ENCODE measurements at regions not wholly inside any gene's neighbourhood (a gene's known extent, or its start where the extent isn't known, plus 50 kb on each side); places are given as distances from the start of the nearest gene placed in this dataset.

DNA sequence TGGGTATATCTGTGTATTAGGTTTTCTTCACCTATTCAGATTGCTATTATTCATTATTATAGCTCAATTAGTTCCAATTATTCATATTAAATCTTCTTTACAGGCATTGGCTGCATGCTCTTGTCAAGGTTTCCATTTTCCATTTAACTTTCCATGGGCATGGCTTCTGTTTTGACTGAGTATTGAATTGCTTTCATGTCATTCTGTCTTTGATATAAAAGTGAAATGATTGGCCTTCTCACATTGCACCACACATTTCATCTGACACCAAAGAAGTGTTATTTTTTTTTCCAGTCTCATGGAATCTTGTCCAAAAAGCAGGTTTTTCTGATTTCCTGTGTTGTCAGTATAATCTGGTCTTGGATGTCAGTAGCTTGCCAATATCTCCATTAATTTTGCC lies 1244.3 kb downstream of the RAPGEF2 start:
- Histone ChIP-seq H3K27me3 (ENCODE audit: control insufficient read depth, insufficient read depth, low read length) (no peaks in the 10 kb centered on the region), H2AFZ (no peak overlapping the region), H3K27ac (no peak overlapping the region), H3K9ac (no peak overlapping the region), H3K36me3 (ENCODE audit: control insufficient read depth, insufficient read depth, low read length) (no peaks in the 10 kb centered on the region), H3K4me2 (ENCODE audit: low read length) (no peak overlapping the region), H3K4me3 (ENCODE audit: low read depth, low read length) (no peak overlapping the region), H3K9me3 (ENCODE audit: control insufficient read depth, low read length) (no peaks in the 10 kb centered on the region), H3K4me1 (no peaks in the 10 kb centered on the region), H3K79me2 (no peaks in the 10 kb centered on the region)
- TF ChIP-seq, protein P1, sequence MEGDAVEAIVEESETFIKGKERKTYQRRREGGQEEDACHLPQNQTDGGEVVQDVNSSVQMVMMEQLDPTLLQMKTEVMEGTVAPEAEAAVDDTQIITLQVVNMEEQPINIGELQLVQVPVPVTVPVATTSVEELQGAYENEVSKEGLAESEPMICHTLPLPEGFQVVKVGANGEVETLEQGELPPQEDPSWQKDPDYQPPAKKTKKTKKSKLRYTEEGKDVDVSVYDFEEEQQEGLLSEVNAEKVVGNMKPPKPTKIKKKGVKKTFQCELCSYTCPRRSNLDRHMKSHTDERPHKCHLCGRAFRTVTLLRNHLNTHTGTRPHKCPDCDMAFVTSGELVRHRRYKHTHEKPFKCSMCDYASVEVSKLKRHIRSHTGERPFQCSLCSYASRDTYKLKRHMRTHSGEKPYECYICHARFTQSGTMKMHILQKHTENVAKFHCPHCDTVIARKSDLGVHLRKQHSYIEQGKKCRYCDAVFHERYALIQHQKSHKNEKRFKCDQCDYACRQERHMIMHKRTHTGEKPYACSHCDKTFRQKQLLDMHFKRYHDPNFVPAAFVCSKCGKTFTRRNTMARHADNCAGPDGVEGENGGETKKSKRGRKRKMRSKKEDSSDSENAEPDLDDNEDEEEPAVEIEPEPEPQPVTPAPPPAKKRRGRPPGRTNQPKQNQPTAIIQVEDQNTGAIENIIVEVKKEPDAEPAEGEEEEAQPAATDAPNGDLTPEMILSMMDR (IDR thresholded peaks at IDR 0.05) = no peak

DNA sequence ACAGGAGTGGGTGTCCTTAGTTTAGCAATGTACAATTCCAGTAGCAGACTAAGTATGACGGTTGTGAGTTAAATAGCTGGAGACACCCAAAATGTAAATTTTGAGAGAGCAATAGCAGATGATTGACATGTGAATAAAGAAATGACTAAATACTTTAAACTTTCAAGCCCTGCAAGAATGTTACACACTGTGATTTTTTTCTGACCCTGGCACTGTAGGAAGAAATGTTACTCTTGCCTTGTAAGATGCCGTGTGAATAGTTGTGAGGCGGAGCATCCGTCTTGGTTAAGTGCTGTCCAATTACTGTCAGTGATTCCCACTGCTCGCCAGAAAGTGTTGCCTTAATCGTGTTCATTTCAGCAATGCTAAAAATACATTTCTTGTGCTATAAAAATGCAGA lies 1248.1 kb downstream of the RAPGEF2 start:
- Histone ChIP-seq H3K4me1 (no peaks in the 10 kb centered on the region), H3K4me3 (ENCODE audit: low read depth, low read length) (no peak overlapping the region), H2AFZ (no peak overlapping the region), H3K4me2 (ENCODE audit: low read length) (no peak overlapping the region), H3K79me2 (no peaks in the 10 kb centered on the region), H3K36me3 (ENCODE audit: control insufficient read depth, insufficient read depth, low read length) (no peaks in the 10 kb centered on the region), H3K9me3 (ENCODE audit: control insufficient read depth, low read length) (no peaks in the 10 kb centered on the region), H3K27me3 (ENCODE audit: control insufficient read depth, insufficient read depth, low read length) (no peaks in the 10 kb centered on the region), H3K9ac (no peak overlapping the region), H3K27ac (no peak overlapping the region)
- TF ChIP-seq, protein P1 (IDR thresholded peaks at IDR 0.05) = no peak

DNA sequence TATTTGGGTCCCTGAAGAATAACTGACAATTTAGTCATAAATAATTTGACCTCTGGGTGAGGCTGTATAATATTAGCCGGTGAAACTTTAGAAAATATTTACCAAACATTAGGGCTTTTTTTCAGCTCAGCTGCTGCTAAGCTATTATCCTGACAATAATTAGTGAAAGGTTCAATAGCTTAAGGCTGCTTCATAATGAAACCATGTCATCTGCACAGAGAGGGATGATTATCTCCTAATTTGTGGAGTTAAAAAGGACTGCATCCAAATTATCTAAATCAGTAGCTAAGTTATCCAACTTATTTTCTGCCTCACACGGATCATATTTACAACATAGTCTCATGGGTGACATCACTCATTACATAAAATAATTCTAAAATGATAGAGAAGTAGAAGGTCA lies 1249.8 kb downstream of the RAPGEF2 start:
- TF ChIP-seq, protein P1 (IDR thresholded peaks at IDR 0.05) = no peak
- no peak overlapping the region for H3K4me3 ChIP-seq (ENCODE audit: low read depth, low read length)
- H3K79me2 ChIP-seq = no peaks in the 10 kb centered on the region
- H3K27me3 ChIP-seq (ENCODE audit: control insufficient read depth, insufficient read depth, low read length) = no peaks in the 10 kb centered on the region
- no peaks in the 10 kb centered on the region for H3K36me3 ChIP-seq (ENCODE audit: control insufficient read depth, insufficient read depth, low read length)
- no peak overlapping the region for H3K9ac ChIP-seq
- no peak overlapping the region for H2AFZ ChIP-seq
- H3K27ac ChIP-seq = no peak overlapping the region
- H3K9me3 ChIP-seq (ENCODE audit: control insufficient read depth, low read length) = no peaks in the 10 kb centered on the region
- H3K4me1 ChIP-seq = no peaks in the 10 kb centered on the region
- no peak overlapping the region for H3K4me2 ChIP-seq (ENCODE audit: low read length)

DNA sequence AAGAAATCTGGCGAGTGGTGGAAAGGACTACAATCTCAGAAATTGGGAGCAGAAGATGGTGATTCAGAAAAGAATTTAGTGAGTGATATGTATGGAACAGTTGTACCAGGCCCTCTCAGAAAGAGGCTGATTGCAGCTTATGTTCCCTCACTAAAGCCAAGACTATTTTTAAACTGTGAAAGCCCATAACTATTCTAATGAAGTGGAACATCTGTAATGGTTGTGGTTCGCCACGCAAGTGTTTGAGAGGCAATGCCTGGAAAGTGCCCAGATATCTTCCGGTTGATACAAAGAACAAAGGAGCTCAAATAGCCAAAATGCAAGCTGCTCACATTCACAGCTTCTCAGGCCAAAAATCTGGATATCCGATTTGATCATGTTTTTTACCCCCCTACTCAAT lies 1250.7 kb downstream of the RAPGEF2 start:
- Histone ChIP-seq H3K4me3 (ENCODE audit: low read depth, low read length) (no peak overlapping the region), H3K79me2 (no peaks in the 10 kb centered on the region), H3K9me3 (ENCODE audit: control insufficient read depth, low read length) (no peaks in the 10 kb centered on the region), H3K27me3 (ENCODE audit: control insufficient read depth, insufficient read depth, low read length) (no peaks in the 10 kb centered on the region), H3K4me2 (ENCODE audit: low read length) (no peak overlapping the region), H3K27ac (no peak overlapping the region), H3K36me3 (ENCODE audit: control insufficient read depth, insufficient read depth, low read length) (no peaks in the 10 kb centered on the region), H2AFZ (no peak overlapping the region), H3K4me1 (no peaks in the 10 kb centered on the region), H3K9ac (no peak overlapping the region)
- TF ChIP-seq, protein P1 (IDR thresholded peaks at IDR 0.05) = no peak

DNA sequence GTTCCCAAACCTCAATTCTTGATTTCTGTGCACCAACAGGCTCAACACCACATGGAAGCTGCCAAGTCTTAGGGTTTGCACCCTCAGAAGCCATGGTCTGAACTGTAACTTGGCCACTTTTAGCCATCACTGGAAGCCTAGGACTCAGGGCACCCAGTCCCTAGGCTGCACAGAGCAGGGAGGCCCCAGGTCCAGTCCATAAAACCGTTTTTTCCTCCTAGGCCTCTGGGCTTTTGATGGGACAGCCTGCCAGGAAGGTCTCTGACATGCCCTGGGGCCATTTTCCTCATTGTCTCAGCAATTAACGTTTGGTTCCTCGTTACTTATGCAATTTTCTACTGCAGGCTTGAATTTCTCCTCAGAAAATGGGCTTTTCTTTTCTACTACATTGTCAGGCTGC lies 1259.6 kb downstream of the RAPGEF2 start:
- Histone ChIP-seq H3K4me1 (no peaks in the 10 kb centered on the region), H3K4me2 (ENCODE audit: low read length) (no peak overlapping the region), H3K9me3 (ENCODE audit: control insufficient read depth, low read length) (no peaks in the 10 kb centered on the region), H3K79me2 (no peaks in the 10 kb centered on the region), H3K27me3 (ENCODE audit: control insufficient read depth, insufficient read depth, low read length) (no peaks in the 10 kb centered on the region), H3K27ac (no peak overlapping the region), H3K9ac (no peak overlapping the region), H2AFZ (no peak overlapping the region), H3K36me3 (ENCODE audit: control insufficient read depth, insufficient read depth, low read length) (no peaks in the 10 kb centered on the region), H3K4me3 (ENCODE audit: low read depth, low read length) (no peak overlapping the region)
- TF ChIP-seq, protein P1 (IDR thresholded peaks at IDR 0.05) = no peak

Data from parathyroid adenoma (tissue), 2 donors.